ENCODE measurements at regions not wholly inside any gene's neighbourhood (a gene's known extent, or its start where the extent isn't known, plus 50 kb on each side); places are given as distances from the start of the nearest gene placed in this dataset.

- TF ChIP-seq REST (IDR thresholded peaks at IDR 0.05; ENCODE audit: low read depth): no peak
- TF ChIP-seq TEAD4 (IDR thresholded peaks at IDR 0.05): no peak
- no peak for TF ChIP-seq RAD21 (IDR thresholded peaks at IDR 0.05; ENCODE audit: low read depth)
- TF ChIP-seq USF1 (IDR thresholded peaks at IDR 0.05): no peak
- TF ChIP-seq NFIC (IDR thresholded peaks at IDR 0.05): no peak
- TF ChIP-seq TAF1 (IDR thresholded peaks at IDR 0.05; ENCODE audit: low read depth): no peak
- no peak for TF ChIP-seq CEBPB (IDR thresholded peaks at IDR 0.05)
- no peak for TF ChIP-seq MAX (IDR thresholded peaks at IDR 0.05)
- no peak for TF ChIP-seq CREB1 (IDR thresholded peaks at IDR 0.05; ENCODE audit: low read depth)
- no peak for TF ChIP-seq YY1 (IDR thresholded peaks at IDR 0.05; ENCODE audit: low read depth)
- no peak for TF ChIP-seq TCF12 (IDR thresholded peaks at IDR 0.05; ENCODE audit: low read depth)
- TF ChIP-seq EP300 (IDR thresholded peaks at IDR 0.05; ENCODE audit: borderline replicate concordance): no peak
- TF ChIP-seq EGR1 (IDR thresholded peaks at IDR 0.05): no peak
- no peak for TF ChIP-seq FOXM1 (IDR thresholded peaks at IDR 0.05; ENCODE audit: borderline replicate concordance, low read depth)
- no peak for TF ChIP-seq ZBTB7A (IDR thresholded peaks at IDR 0.05; ENCODE audit: low read depth)
These were observed 2305.7 kb downstream of the PCDH9 start for GRCh38 chr13:64924401-64924800.

GRCh38 chr13:64917566-64917965 lies 2312.6 kb downstream of the PCDH9 start:
- TF ChIP-seq RAD21 (IDR thresholded peaks at IDR 0.05; ENCODE audit: low read depth) (no peak), CEBPB (IDR thresholded peaks at IDR 0.05) (no peak), TEAD4 (IDR thresholded peaks at IDR 0.05) (no peak)

GRCh38 chr13:64912141-64912540 lies 2318.0 kb downstream of the PCDH9 start:
- TF ChIP-seq NFIC (IDR thresholded peaks at IDR 0.05): no peak
- TF ChIP-seq CEBPB (IDR thresholded peaks at IDR 0.05): no peak
- TF ChIP-seq EP300 (IDR thresholded peaks at IDR 0.05; ENCODE audit: borderline replicate concordance): no peak
- TF ChIP-seq FOXM1 (IDR thresholded peaks at IDR 0.05; ENCODE audit: borderline replicate concordance, low read depth): no peak
- TF ChIP-seq TEAD4 (IDR thresholded peaks at IDR 0.05): no peak
- no peak for TF ChIP-seq EGR1 (IDR thresholded peaks at IDR 0.05)
- TF ChIP-seq TCF12 (IDR thresholded peaks at IDR 0.05; ENCODE audit: low read depth): no peak
- no peak for TF ChIP-seq CREB1 (IDR thresholded peaks at IDR 0.05; ENCODE audit: low read depth)
- no peak for TF ChIP-seq ZBTB7A (IDR thresholded peaks at IDR 0.05; ENCODE audit: low read depth)
- TF ChIP-seq TAF1 (IDR thresholded peaks at IDR 0.05; ENCODE audit: low read depth): no peak
- no peak for TF ChIP-seq YY1 (IDR thresholded peaks at IDR 0.05; ENCODE audit: low read depth)
- TF ChIP-seq MAX (IDR thresholded peaks at IDR 0.05): no peak

- TF ChIP-seq RAD21 (IDR thresholded peaks at IDR 0.05; ENCODE audit: low read depth) (no peak), CEBPB (IDR thresholded peaks at IDR 0.05) (no peak), YY1 (IDR thresholded peaks at IDR 0.05; ENCODE audit: low read depth) (no peak), MAX (IDR thresholded peaks at IDR 0.05) (no peak), REST (IDR thresholded peaks at IDR 0.05; ENCODE audit: low read depth) (no peak), EGR1 (IDR thresholded peaks at IDR 0.05) (no peak), TAF1 (IDR thresholded peaks at IDR 0.05; ENCODE audit: low read depth) (no peak), FOXM1 (IDR thresholded peaks at IDR 0.05; ENCODE audit: borderline replicate concordance, low read depth) (no peak), TEAD4 (IDR thresholded peaks at IDR 0.05) (no peak), NFIC (IDR thresholded peaks at IDR 0.05) (no peak), CREB1 (IDR thresholded peaks at IDR 0.05; ENCODE audit: low read depth) (no peak), ZBTB7A (IDR thresholded peaks at IDR 0.05; ENCODE audit: low read depth) (no peak), TCF12 (IDR thresholded peaks at IDR 0.05; ENCODE audit: low read depth) (no peak), USF1 (IDR thresholded peaks at IDR 0.05) (no peak), EP300 (IDR thresholded peaks at IDR 0.05; ENCODE audit: borderline replicate concordance) (no peak)
These were observed 2320.0 kb downstream of the PCDH9 start for GRCh38 chr13:64910096-64910495.

GRCh38 chr13:64909184-64909583 lies 2321.0 kb downstream of the PCDH9 start:
- no peak for TF ChIP-seq MAX (IDR thresholded peaks at IDR 0.05)
- no peak for TF ChIP-seq TAF1 (IDR thresholded peaks at IDR 0.05; ENCODE audit: low read depth)
- TF ChIP-seq ZBTB7A (IDR thresholded peaks at IDR 0.05; ENCODE audit: low read depth): no peak
- no peak for TF ChIP-seq YY1 (IDR thresholded peaks at IDR 0.05; ENCODE audit: low read depth)
- TF ChIP-seq REST (IDR thresholded peaks at IDR 0.05; ENCODE audit: low read depth): no peak
- no peak for TF ChIP-seq FOXM1 (IDR thresholded peaks at IDR 0.05; ENCODE audit: borderline replicate concordance, low read depth)
- TF ChIP-seq NFIC (IDR thresholded peaks at IDR 0.05): no peak
- TF ChIP-seq EP300 (IDR thresholded peaks at IDR 0.05; ENCODE audit: borderline replicate concordance): no peak
- TF ChIP-seq USF1 (IDR thresholded peaks at IDR 0.05): no peak
- TF ChIP-seq RAD21 (IDR thresholded peaks at IDR 0.05; ENCODE audit: low read depth): no peak
- TF ChIP-seq CEBPB (IDR thresholded peaks at IDR 0.05): no peak
- no peak for TF ChIP-seq EGR1 (IDR thresholded peaks at IDR 0.05)
- no peak for TF ChIP-seq TCF12 (IDR thresholded peaks at IDR 0.05; ENCODE audit: low read depth)
